HG03460 (cell line): ENCODE measurements at regions not wholly inside any gene's neighbourhood (a gene's known extent, or its start where the extent isn't known, plus 50 kb on each side); places are given as distances from the start of the nearest gene placed in this dataset.

Source experiments
- ATAC-seq: cut with Tn5 transposase; IDR thresholded peaks from one replicate; pipeline ENCODE4 v1.9.1; 2021; ENCODE audit not compliant: unreplicated experiment

- no peak for ATAC-seq
Measured at GRCh38 chr3:77947671-77948070, 907.8 kb downstream of the ROBO2 start.

- ATAC-seq, result no peak
Measured at GRCh38 chr3:77967621-77968020, 927.7 kb downstream of the ROBO2 start.

GRCh38 chr3:77976079-77976478 lies 936.2 kb downstream of the ROBO2 start:
- no peak for ATAC-seq

- no peak for ATAC-seq
Measured at GRCh38 chr3:78003090-78003489, 963.2 kb downstream of the ROBO2 start.

- ATAC-seq, result no peak
Measured at GRCh38 chr3:78004571-78004970, 964.7 kb downstream of the ROBO2 start.

- no peak for ATAC-seq
Measured at GRCh38 chr3:78013653-78014052, 973.8 kb downstream of the ROBO2 start.

- ATAC-seq, result no peak
Measured at GRCh38 chr3:78015856-78016255, 976.0 kb downstream of the ROBO2 start.

- ATAC-seq, result no peak
Measured at GRCh38 chr3:78021710-78022109, 981.8 kb downstream of the ROBO2 start.

GRCh38 chr3:78022232-78022631 lies 982.3 kb downstream of the ROBO2 start:
- no peak for ATAC-seq

GRCh38 chr3:78023257-78023656 lies 983.4 kb downstream of the ROBO2 start:
- ATAC-seq, result no peak

GRCh38 chr3:78025916-78026315 lies 986.0 kb downstream of the ROBO2 start:
- no peak for ATAC-seq

GRCh38 chr3:78026318-78026828 lies 986.5 kb downstream of the ROBO2 start:
- ATAC-seq, result no peak

GRCh38 chr3:78029775-78030174 lies 989.9 kb downstream of the ROBO2 start:
- ATAC-seq, result no peak

- no peak for ATAC-seq
Measured at GRCh38 chr3:78035131-78035641, 995.3 kb downstream of the ROBO2 start.

- ATAC-seq, result no peak
Measured at GRCh38 chr3:78041486-78041885, 1001.6 kb downstream of the ROBO2 start.

- no peak for ATAC-seq
Measured at GRCh38 chr3:78046566-78046965, 1006.7 kb downstream of the ROBO2 start.

GRCh38 chr3:78048698-78049097 lies 1008.8 kb downstream of the ROBO2 start:
- ATAC-seq, result no peak

GRCh38 chr3:78049521-78049920 lies 1009.6 kb downstream of the ROBO2 start:
- ATAC-seq, result no peak

- ATAC-seq, result no peak
Measured at GRCh38 chr3:78050276-78051065, 1010.6 kb downstream of the ROBO2 start.

GRCh38 chr3:78052746-78053145 lies 1012.8 kb downstream of the ROBO2 start:
- ATAC-seq, result no peak

GRCh38 chr3:78066287-78066686 lies 1026.4 kb downstream of the ROBO2 start:
- ATAC-seq, result no peak

GRCh38 chr3:78070188-78070587 lies 1030.3 kb downstream of the ROBO2 start:
- ATAC-seq, result no peak

GRCh38 chr3:78076379-78076778 lies 1036.5 kb downstream of the ROBO2 start:
- ATAC-seq, result no peak
